Body of pancreas (tissue), 4 donors: ENCODE measurements at regions not wholly inside any gene's neighbourhood (a gene's known extent, or its start where the extent isn't known, plus 50 kb on each side); places are given as distances from the start of the nearest gene placed in this dataset.

Source experiments
- CTCF ChIP-seq, 7 experiments: fragments of 450-650 bp in 4 of 7; fragments of 200-600 bp in 3 of 7; sonication (generic) in 3 of 7; IDR thresholded peaks; one replicate each; pipeline ENCODE4 v1.5.1; 2016 to 2019; ENCODE audit warnings: antibody characterized with exemption in 7 of 7
- POLR2A ChIP-seq, 3 donors: fragments of 450-650 bp; IDR thresholded peaks; one replicate each; pipeline ENCODE4 v1.6.1; 2016; ENCODE audit warnings: antibody characterized with exemption in 3 of 3, mild to moderate bottlenecking in 2 of 3

GRCh38 chr21:19557488-19557887 lies 1153.9 kb upstream of the TMPRSS15 start:
- TF ChIP-seq CTCF (IDR thresholded peaks at IDR 0.05) (no peak), POLR2A (IDR thresholded peaks at IDR 0.05) (no peak)
